Epidermal melanocyte (primary cell): ENCODE measurements at regions not wholly inside any gene's neighbourhood (a gene's known extent, or its start where the extent isn't known, plus 50 kb on each side); places are given as distances from the start of the nearest gene placed in this dataset.

ENCODE experiments used
- DNase-seq: peaks from one replicate; pipeline ENCODE4 v3.0.0; 2011; ENCODE audit warnings: low spot score; ENCODE audit not compliant: insufficient read length

DNA sequence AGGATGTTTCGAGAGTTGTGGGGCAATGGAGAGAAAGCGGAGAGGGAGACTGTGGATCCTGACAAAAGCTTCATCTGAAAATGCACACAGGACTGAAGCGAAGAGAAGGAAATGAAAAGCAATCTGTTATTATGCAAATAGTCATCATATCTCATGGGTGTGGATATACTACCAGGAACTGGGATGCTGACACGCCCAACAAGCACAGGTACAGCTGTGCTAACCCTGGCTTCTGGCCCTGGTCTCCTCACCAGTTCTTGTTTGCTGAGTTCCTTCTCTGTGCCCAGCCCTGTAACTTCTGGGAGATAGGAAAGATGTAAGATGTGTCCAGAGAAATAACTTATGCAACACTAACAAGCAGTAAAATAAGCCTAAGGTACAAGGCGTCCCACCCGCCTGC lies 358.8 kb downstream of the CMPK2 start:
- DNase-seq, result no peak

DNA sequence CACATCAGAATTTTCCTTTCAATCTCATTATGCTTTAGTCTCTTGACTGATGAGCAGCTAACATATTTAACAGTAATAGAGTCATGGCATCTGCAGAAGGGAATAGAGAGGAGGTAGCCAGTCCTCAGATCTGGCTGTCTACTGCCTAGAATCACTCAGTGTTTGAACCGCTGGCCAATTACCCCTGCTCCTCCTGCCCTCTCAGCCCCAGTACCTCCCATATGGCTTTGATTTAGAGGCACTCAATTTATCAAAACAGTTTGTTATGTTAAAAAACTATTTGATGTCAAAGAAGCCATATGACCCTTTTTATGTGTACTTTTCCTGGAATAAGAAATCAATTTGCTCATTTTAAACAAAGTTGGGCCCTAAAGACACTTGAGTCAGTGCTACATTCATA lies 355.2 kb downstream of the CMPK2 start:
- DNase-seq, result no peak

DNA sequence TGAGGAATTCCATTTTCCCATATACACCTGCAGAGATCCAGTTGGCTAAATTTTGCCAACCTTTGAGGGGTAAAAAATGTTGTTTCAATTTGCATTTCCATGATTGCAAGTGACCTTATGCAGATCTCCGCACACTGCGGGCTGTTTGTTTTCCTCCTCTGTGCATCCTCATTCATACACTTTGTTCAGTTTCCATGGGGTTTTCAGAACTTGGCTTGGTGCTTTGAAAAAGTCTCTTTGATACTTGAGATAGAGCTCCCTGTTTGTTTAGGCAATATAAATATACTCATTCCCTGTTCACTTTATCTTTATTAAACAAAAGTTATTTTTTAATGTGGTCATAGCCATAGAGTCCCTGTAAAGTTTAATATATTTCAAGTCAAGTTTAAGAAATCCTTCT lies 353.1 kb downstream of the CMPK2 start:
- DNase-seq, result no peak

DNA sequence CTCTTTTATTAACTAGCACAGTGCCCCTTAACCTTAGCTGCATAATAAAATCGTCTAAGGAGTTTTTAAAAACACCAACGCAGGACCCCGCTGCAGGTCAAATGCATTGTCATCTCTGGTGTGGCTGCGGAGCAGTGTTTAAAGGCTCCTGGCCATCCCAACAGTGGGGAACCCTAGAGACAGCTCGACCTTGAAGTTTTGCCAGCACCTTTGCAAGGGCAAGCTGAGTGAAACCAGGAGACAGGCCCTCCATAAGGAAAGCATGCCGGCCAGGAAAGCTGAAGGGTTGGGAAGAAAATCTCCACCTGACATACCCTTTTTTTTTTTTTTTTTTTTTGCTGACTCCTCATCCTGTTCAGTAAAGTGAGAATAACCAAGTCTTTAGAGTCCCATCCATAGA lies 349.0 kb downstream of the CMPK2 start:
- DNase-seq, result no peak

DNA sequence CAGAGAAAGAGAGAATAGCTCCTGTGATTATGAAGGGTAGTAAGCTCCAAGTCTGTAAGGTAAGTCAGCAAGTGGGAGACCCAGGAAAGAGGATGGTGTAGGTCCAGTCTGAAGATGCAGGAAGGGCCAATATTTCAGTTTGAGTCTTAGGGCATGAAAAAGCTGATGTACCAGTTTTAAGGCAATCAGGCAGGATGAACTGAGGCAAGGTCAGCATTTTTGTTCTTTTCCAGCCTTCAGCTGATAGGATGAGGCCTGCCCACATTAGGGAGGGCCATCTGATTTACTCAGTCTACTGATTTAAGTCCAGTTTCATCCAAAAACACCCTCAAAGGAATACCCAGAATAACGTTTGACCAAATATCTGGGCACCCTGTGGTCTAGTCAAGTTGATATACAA lies 347.3 kb downstream of the CMPK2 start:
- no peak for DNase-seq

DNA sequence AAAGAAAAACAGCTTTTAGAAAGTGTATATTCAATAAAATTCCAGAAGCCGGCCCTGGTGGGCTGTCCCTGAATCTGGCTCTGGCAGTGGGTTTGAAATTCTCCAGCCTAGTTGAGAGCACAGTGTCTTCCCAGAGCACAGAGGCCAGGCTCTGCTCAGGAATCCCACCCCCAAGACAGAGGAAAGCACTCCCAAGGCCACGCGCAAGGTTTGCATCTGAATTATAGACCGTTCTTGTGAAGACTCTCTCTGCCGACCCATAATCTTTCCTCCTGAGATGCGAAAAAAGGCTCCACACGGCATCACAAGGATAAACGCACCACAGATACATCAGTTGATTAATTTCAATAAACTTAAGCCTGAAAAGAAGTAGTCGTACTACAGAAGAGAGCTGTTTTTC lies 342.2 kb downstream of the CMPK2 start:
- DNase-seq, result no peak

DNA sequence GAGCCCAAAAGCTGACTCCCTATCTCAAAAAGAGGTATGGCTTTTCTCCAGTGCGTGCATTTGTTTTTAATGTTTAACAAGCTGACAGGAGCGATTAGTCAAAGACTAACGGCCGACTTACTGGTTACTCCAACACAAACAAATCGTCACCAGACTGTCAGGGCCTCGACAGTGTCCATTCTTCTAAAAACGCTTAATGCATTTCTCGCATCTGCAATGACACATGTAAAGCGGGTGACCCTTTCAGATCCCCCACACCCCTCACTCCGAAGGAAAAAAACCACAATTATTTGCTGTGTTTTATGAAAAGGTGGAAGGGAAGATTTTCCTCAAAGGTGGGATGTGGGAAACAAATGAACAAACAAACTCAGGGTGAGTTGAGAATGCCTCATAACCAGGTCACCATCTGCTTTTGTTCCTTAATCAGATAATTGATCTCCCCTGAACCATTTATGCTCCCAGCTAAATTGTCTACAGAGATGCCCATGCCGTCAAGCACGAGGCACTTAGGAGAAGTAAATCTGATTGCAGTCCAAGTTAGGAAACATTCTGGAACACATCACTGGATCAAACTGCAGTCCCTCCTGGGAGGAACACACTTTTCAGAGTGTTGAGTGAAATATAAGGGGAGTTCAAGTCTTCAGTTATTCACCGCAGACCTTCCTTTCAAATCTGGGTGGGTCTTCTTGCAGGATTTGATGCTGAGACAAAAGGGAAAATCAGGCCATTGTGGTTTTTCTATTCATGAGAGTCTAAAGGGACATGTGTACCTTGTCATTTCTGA lies 340.8 kb downstream of the CMPK2 start:
- DNase-seq, result no peak

DNA sequence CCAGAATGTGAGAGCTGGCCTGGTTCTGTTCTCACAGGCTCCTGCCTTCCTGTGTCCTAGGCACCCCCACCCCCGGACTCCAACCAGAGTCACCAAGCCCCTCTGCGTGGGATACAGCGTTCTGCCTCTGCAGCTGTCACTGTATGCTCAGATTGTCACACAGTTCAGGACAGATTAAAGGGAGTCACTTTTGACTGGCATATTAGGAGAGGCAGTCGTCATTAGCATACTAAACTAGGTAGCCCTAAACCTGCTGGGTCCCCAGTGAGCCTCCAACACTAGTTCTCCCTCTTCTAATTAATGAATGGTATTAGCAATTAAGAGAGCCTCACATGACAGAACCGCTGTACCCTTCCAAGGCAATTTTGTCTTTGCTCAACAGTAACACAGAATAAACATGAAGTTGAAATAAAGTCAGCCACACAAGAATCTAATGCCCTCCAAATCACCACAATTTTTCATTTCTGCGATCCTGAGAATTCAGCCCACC lies 340.2 kb downstream of the CMPK2 start:
- DNase-seq, result no peak

DNA sequence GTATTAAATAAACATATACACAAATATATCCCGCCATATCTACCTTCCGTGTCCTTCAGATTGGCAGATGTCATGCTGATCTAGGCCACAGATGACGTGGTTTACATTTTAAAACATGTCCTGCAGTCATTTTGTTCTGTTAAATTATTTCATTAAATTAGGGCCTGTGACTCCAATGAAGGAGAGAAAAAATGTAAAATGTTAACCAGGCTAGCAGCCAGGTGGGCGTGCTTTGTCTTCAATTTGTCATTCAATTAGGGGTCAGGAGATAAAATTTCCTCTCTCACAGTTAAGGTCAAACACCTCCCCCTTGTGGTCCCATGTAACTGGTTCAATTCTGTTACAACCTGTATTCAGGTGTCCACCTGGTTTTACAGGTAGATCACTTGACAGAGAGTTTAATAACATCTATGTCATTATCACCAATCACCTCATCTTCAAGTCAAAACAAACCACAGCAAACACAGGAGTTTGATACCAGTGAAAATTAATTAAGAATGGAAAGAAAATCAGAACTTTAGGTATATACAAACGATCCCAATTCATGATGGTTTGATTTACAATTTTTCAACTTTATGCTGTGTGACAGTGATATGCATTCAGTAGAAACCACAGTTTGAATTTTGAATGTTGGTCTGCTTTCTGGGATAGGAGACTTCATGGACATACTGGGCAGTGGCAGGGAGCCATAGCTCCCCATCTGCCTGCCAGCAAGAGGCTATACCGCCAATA lies 339.4 kb downstream of the CMPK2 start:
- DNase-seq, result no peak

DNA sequence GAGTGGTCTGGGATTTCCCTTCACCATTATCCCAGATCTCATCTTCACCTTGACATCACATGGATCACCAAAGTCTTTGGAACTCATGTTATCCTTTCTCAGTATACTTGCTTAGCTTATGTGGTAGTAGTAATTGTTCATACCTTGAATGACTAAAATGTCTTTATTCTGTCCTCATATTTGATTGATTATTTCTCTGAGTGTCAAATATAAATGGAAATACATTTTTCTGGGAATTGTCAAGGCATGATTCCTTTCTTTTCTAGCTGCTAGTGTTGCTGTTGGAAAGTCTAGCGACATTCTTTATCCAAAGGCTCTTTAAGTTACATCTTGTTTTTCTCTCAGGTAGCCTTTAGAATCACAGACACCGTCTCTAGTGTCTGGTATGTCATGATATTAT lies 334.4 kb downstream of the CMPK2 start:
- no peak for DNase-seq

DNA sequence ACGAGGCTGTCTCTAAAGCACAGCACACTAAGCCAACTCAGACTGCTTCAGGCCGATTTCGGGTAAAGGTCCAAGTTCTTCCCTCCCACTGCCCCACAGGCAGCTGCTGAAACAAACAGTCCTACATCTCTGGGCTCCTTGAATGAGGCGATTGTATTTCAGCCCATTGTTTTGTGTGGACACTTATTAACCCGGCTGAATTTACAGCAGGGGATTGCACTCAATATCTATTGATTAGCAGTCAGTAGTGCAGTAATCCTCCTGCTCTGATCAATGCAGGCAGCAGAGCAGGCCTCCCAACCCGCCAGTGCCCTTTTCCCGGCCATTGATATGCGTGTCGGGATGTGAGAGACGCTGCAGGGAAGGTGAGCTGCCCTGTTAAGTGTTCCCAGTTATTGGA lies 330.1 kb downstream of the CMPK2 start:
- DNase-seq, result no peak

DNA sequence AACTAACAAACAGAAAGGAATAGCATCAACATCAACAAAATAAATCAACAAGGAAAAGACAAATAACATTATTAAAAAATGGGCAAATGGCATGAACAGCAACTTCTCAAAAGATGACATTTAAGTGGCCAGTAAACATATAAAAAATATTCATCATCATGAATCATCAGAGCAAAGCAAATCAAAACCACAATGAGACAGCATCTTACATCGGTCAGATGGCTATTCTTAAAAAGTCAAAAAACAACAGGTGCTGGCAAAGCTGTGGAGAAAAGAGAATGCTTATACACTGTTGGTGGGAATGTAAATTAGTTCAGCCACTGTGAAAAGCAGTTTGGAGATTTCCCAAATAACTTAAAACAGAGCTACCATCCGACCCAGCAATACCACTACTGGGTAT lies 327.1 kb downstream of the CMPK2 start:
- DNase-seq, result no peak

DNA sequence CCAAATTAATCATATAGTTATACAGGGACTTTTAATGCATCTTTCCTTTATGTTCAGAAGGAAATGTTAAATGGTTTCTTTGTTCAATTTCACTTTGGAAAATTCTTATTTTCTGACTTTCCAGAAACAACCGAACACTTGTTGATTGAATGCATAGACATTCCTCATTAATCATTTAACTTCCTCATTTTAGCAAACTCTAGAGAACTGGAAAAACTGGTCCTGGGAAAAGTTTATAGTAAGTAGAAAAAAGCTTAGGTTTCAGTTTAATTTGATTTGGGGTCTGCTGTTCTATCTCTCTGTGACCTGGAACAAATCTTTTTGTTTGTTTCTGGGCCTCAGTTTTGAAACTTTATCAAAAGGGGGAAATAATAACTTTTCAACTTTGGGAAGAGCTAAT lies 320.4 kb downstream of the CMPK2 start:
- no peak for DNase-seq

DNA sequence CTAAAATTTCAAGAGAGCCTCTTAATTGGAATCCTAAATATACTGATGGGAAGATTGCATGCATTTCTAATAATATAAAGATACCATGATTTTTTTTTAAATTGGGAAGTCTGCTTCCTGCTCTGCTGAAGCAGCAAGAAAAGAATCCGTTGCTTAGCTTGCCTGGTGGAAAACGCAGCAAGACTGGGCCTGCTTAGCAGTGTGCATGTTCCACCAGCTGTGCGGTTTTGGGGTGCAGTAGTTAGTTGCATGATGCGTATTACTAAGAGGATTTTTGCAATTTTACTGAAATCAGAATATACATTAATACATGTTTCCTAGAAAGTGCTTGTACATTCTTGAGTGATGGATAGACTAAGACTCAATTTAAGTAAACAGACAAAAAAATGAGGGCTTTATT lies 319.9 kb downstream of the CMPK2 start:
- DNase-seq, result no peak

DNA sequence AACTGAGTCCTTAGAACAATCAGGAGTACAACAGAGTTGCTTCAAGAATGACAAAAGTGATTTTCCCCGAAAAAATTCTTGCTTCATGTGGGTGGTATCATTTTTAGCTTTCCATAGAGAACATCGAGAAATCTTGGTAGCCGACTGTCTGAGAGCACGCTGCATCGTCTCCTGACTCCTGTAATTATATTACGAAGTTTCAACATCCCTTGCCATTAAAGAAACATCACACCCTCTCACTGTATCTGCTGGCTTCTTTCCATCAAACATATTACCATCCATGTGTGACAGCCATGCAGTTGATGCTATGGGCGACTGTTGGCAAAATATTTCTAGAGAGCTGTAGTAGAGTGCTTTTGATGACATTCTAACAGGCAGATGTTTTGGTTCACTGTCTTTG lies 311.2 kb downstream of the CMPK2 start:
- no peak for DNase-seq

DNA sequence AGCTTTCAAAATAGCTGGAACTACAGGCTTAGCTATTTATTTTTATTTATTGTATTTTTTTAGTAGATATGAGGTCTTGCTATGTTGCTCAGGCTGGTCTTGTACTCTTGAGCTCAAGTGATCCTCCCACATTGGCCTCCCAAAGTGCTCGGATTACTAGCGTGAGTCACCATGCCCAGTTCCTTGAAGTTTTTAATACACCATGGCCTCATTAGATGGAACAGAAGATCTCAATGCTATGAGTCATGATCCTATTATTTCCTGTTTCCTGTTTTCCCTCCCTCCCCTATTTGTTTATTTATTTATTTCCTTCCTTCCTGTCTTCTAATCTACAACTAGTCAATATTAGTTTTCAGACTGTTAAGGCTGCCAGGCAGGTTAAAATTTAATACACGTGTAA lies 309.0 kb downstream of the CMPK2 start:
- no peak for DNase-seq

DNA sequence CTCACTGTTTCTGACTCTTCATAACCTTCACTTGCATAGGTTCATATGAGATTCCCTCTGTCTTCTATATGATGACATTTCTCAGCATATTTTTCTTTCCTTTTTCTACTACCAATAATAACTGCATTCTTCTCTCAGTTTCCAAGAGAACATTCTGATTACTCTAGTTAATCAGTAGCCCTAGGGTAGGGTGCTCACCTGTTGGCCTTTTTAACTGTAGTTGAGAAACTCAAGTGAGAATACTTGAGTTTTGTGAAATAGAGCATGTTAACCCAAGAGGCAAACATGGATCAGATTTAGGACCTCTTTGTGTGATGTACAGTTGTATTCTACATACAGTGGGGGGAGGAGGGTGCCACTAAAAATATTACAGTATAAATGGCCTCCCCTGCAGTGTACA lies 308.0 kb downstream of the CMPK2 start:
- DNase-seq, result no peak

DNA sequence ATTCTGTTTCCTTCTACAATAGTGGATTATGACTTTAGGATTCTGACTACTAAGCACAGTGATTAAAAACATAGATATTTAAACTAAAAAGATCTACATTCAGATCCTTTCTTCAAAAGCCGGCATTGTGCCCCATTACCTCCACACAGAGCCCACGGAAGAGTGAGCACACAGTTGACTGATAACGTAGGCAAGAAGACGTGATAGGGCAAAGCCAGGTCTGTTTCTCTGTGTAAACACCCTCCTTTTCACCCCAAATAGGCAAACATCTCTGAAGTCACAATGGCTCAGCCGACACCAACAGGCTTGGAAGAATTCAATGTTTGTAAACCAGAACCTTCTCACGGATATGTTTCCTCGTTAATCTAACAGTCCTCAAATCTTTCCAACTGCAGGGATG lies 302.9 kb downstream of the CMPK2 start:
- DNase-seq, result no peak

DNA sequence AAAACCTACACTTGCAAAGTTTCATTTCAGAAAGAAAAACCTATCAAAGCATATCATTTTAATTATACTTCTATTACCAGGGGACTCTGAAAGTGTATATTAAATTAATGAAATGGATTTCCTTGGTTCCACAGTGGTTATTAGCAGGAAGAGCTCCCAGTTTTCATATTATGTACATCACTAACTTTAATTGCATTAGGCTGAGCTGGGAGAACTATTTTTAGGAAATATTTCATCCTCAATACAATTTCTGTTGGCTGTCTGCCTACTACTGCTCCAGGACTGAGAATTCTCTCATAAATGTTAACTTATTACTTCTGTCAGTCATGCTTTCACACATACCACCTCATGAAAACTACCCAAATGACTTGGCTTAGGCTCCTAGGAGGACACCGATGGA lies 301.4 kb downstream of the CMPK2 start:
- DNase-seq, result no peak

DNA sequence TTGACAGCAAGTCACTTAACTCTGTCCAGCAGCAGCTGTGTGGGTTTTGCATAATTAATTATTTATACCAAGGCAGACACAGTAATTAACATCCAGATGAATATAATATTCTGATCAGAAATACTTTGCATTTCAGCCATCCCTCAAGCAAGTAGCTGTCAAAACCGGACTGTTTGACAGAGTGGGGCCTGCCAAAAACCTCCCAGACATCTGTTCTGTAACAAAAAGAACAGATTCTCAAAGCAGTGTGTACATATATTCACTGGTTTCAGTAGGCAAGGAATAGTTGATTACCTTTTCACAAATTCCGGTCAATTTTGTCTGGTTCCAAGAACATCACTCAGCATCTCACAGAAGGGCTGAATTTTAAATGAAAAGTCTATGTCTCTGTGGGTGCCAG lies 291.6 kb downstream of the CMPK2 start:
- no peak for DNase-seq

DNA sequence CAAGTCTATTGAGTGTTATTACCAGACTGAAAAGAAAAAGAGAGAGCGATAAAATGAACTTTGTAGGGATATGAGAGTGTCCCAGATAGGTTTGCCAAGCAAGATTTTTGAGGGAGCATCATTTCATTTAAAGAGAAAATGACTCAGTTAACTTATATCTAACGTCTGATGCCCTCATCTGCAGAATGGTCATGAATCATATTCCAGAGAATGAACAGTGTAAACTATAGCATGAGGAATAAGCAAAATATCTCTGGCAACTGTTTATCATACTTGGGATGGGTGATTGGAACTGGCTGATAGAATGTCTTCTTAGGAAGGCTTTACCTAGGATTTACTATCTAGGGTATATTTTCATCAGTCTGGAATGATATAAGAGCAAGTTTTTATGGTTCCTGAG lies 289.4 kb downstream of the CMPK2 start:
- DNase-seq, result no peak

DNA sequence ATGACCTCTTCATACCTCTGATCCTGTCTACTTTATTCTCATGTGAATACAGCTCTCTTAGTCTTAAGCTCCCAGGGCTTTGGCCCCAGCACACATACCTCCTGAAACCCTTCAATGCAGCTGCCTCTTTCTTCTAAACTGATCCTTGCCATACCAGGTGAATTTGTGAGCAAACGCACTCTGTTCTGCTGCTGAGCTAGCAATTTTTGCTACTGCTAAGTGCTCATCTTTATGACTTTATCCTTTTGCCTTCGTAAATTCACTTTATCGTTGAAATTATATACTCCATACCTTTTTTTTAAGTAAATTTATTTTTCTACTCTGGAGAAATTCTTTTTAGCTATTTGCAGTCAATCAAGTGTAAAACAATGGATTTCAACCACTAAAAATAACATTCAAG lies 287.7 kb downstream of the CMPK2 start:
- DNase-seq, result no peak

DNA sequence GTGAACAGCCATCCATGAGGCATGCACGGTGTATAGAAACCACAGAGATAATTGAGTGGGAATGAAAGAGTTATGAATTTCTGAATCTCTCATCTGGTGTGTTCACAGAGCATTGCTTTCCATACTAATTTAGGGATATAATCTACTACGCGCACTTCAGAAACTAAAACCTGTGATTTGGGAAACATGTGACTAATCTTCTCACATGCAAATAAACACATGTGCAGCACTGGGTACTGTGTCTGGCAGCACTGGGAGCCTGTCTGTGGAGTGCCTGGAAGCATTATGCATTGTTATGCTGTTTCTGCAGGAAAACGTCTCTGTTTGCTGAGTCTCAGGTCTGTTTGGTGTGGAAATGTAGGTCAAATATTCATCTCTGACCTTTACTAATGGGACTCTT lies 287.3 kb downstream of the CMPK2 start:
- no peak for DNase-seq
